AG09309 (cell line): ENCODE measurements at regions not wholly inside any gene's neighbourhood (a gene's known extent, or its start where the extent isn't known, plus 50 kb on each side); places are given as distances from the start of the nearest gene placed in this dataset.

ENCODE experiments used
- DNase-seq: peaks from one replicate; pipeline ENCODE4 v3.0.0-alpha.2; 2010; ENCODE audit warnings: low read depth
- H3K4me3 ChIP-seq: 2 replicates; pipeline ENCODE4 v1.5.1; 2011; ENCODE audit warnings: mild to moderate bottlenecking, low read depth, low read length, moderate library complexity; ENCODE audit not compliant: control insufficient read depth
- TF ChIP-seq, protein P1 (sequence below): IDR thresholded peaks from 2 replicates; pipeline ENCODE4 v1.5.1; 2011; ENCODE audit warnings: mild to moderate bottlenecking, low read depth, low read length, inconsistent platforms; ENCODE audit not compliant: insufficient read depth, control insufficient read depth; ENCODE audit errors: missing control alignments

DNA sequence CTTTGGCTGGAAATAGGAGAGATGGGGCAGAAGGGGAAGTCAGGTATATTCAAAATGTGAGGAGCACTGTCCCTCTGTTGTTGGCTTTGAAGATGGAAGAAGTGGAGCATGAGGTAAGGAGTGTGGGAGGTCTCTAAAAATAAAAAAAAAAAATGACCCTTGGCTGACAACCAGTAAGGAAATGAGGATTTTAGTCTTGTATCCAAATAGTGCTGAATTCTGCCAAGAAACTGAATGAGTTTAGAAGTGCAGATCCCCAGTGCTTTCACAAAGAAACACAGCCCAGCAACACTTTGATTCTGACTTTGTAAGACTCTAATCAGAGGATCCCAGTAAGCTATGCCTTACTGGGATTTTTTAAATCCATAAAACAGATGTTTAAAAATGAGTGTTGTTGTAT, 367.9 kb downstream of the CYLC2 start:
- TF ChIP-seq, protein P1, sequence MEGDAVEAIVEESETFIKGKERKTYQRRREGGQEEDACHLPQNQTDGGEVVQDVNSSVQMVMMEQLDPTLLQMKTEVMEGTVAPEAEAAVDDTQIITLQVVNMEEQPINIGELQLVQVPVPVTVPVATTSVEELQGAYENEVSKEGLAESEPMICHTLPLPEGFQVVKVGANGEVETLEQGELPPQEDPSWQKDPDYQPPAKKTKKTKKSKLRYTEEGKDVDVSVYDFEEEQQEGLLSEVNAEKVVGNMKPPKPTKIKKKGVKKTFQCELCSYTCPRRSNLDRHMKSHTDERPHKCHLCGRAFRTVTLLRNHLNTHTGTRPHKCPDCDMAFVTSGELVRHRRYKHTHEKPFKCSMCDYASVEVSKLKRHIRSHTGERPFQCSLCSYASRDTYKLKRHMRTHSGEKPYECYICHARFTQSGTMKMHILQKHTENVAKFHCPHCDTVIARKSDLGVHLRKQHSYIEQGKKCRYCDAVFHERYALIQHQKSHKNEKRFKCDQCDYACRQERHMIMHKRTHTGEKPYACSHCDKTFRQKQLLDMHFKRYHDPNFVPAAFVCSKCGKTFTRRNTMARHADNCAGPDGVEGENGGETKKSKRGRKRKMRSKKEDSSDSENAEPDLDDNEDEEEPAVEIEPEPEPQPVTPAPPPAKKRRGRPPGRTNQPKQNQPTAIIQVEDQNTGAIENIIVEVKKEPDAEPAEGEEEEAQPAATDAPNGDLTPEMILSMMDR: no peak
- H3K4me3 ChIP-seq: no peak overlapping the region
- DNase-seq: no peak

DNA sequence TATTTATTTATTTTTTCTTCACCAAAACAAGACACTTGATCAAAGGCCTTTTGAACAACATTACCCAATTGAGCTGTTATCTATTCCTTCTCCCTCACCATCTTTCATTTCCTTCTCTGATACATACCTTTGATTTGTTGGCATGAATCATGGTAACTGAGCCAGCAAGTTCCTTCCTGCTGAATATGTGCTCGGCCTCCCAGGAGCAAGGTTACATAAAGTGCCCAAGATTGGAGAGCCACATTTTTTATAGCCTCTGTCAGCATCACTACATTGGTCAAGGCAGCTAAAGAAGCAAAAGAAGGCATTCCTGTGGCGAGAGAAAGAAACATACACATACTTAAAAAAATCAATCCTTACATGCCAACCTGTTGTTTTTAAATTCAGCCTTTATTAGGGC, 369.6 kb downstream of the CYLC2 start:
- H3K4me3 ChIP-seq: no peak overlapping the region
- no peak for DNase-seq
- TF ChIP-seq, protein P1: no peak

DNA sequence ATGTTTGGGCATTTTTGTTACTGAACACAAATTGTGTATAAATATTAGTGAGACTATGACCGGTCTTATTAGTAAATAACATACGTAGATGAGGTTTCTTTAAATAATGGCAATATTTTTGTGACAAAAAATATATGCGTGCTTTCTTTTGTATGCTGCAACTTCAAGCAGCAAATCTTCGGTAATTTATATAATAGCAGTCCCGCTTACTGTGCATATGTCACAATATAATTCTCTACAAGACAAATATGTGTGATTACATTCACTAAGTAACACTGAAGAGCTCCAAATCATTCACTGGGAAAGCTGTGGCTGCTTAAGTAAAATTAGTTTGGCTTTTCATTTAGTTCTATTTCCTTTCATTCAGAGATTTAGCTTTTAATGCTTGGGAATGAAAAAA, 376.0 kb downstream of the CYLC2 start:
- DNase-seq: no peak
- no peak overlapping the region for H3K4me3 ChIP-seq
- TF ChIP-seq, protein P1: no peak

DNA sequence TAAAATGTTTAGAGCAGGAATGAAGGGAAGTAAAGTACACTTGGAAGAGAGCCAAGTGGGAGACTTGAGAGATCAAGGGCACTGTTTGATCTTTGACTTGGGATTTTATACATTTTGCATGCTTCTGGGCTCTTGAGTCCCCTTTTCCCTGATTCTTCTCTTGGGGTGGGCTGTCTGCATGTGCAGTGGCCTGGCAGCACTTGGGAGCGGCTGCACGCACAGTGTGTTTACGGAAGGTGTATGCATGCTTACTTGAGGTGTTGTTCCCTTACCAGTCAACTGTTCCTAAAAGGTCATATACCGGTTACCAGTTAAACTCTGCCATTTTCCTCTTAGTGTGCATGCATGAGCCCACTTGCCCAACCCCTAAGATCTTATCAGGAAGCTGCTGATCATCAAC, 377.7 kb downstream of the CYLC2 start:
- no peak overlapping the region for H3K4me3 ChIP-seq
- no peak for DNase-seq
- TF ChIP-seq, protein P1: no peak

DNA sequence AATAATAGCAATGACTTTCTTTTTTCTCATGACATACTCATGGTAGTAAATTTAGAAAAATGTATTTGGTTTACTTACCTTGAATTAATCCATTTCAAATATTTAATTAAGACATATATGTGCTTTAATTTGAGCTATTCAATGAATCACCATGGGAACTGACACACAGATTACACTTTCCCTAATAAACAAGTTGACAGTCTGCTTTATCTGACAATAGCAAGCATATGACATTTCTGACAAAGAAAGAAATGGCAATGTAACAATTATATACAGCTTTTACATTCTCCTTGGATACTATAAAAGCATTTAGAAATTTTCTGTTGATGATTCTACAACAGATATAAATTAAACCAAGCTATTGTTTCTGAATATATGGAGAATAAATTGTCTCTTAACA, 382.5 kb downstream of the CYLC2 start:
- TF ChIP-seq, protein P1: no peak
- no peak overlapping the region for H3K4me3 ChIP-seq
- no peak for DNase-seq

DNA sequence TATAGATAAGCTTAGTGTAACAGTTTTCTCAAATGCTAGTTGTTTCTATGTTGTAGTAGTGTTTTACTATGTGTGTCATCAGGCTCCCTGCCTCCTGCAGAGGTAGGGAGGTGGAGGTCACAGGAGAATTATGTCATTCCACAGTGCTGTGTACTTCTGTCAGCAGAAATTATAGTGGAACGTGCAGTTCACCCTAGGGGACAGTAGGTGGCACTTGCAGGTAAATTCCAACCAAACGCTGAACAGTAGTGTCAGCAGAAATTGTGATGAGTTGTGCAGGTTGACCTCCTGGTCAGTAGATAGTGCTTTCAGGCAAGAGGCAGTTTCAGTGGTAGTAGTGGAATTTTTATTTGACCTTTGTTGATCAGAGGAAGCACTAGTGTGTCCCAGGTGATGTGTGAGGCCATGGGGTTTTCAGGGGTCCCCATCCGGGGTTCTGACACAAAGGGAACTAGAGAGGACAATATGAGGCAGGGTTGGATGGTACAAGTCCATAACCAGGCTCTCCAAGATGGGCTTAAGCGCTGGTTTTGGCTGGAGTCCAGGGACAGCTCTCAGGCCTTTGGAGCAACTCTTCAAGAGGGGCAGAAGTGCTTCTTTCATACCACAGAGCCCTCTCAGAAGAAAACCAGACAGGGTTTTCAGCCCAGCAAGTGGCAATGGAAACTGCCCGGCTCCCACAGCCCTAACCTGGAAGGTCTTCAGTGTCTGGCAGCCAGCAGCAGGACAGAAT, 402.9 kb downstream of the CYLC2 start:
- H3K4me3 ChIP-seq: no peak overlapping the region
- TF ChIP-seq, protein P1: peak; percentile 22
- no peak for DNase-seq
